Aorta (tissue), 5 donors: ENCODE measurements at regions not wholly inside any gene's neighbourhood (a gene's known extent, or its start where the extent isn't known, plus 50 kb on each side); places are given as distances from the start of the nearest gene placed in this dataset.

Experiments
- ATAC-seq: fragments of 200-7000 bp; cut with Tn5 transposase; one replicate; pipeline ENCODE4 v1.9.1; 2022; ENCODE audit warnings: moderate library complexity; ENCODE audit not compliant: low FRiP score
- DNase-seq, 2 donors: peaks; one replicate each; pipeline ENCODE4 v3.0.0-alpha.2; 2020
- H3K27ac ChIP-seq, 2 donors: one replicate each; pipeline ENCODE4 v1.5.1; 2013; ENCODE audit warnings: low read length in 2 of 2, mild to moderate bottlenecking in 2 of 2, moderate library complexity in 2 of 2, control low read depth in 1 of 2, inconsistent platforms in 1 of 2, low read depth in 1 of 2
- H3K27me3 ChIP-seq, 2 donors: one replicate each; pipeline ENCODE4 v1.6.1; 2013; ENCODE audit warnings: control low read depth in 1 of 2, low read length in 1 of 2, mild to moderate bottlenecking in 1 of 2, moderate library complexity in 1 of 2; ENCODE audit not compliant: insufficient read depth in 2 of 2, control insufficient read depth in 1 of 2
- H3K36me3 ChIP-seq, 2 donors: one replicate each; pipeline ENCODE4 v1.6.1; 2013; ENCODE audit warnings: control low read depth in 1 of 2, low read length in 1 of 2, mild to moderate bottlenecking in 1 of 2; ENCODE audit not compliant: insufficient read depth in 2 of 2, control insufficient read depth in 1 of 2
- H3K4me1 ChIP-seq, 2 donors: one replicate each; pipeline ENCODE4 v1.6.1; 2013; ENCODE audit warnings: low read length in 2 of 2, control low read depth in 1 of 2, mild to moderate bottlenecking in 1 of 2, moderate library complexity in 1 of 2; ENCODE audit not compliant: insufficient read depth in 2 of 2, control insufficient read depth in 1 of 2
- H3K4me3 ChIP-seq, 2 donors: one replicate each; pipeline ENCODE4 v1.5.1; 2013; ENCODE audit warnings: low read length in 2 of 2, control low read depth in 1 of 2, mild to moderate bottlenecking in 1 of 2
- H3K9me3 ChIP-seq: one replicate; pipeline ENCODE4 v1.6.1; 2013; ENCODE audit warnings: mild to moderate bottlenecking, low read length; ENCODE audit not compliant: control insufficient read depth
- WGBS, 2 donors: extraction: QIAGEN DNeasy Blood & Tissue Kit; methylation state at CpG; one replicate each; pipeline ENCODE4 v1.1.7; 2013; 5-methylcytosine and 5-hydroxymethylcytosine counted together
- intact Hi-C, 2 donors: fragments of 100-400 bp; cut with DNase I; formaldehyde crosslinking; loops; one replicate each; pipeline versions ENCODE4 v1.14.2 to v1.15.0; 2022
- donor health status: healthy with polysubstance abuse.
- donor health status: Bipolar disorder and iron deficiency.
- donor health status: DM: no; HTN: no; CAD: no.
- donor health status: DM: no; HTN: no; CAD: no.
- donor health status: DM: yes; HTN: yes; CAD: no.

DNA sequence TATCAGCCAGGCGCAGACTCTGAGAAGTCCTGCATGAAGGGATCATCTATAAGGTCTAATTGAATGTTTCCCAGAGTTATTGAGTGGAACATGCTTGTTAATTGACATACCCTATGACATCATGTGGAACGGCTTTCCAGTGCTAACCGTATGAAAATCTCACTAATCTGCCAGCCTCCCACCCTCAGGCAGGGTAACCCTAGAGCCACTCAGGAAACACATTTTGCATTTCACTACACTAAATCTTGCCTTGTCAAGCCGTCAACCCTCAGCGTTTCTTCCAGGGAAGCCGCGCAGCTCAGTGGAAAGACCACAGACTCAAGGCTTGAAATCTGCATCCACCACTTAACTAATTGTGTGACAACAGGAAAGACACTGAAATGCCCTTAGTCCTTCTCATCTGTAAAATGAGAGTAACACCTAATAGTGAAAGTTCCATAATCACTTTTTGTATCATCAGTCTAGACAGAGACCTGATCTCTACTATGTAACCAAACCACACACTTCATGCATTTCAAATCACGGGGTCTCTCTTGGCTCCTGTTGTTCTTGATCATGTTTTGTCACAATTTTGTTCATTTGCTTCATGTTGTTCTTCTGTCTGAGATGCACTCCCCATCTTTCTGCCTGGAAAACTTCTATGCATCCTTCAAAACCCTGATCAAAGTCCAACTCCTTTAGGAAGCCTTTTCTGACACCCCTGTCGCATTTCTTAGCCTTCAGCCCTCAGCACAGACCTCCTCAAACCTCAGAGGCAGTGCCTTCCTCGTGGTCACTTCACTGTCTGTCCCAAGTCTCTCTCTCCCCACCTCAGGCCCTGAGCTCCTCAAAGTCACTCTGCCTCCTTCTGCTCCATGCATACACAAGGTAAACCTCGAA lies 246.5 kb downstream of the TOMM20 start:
- DNase-seq (peak in 1 of 2 donors; percentile 20), ATAC-seq (no peak)
- H3K9me3 ChIP-seq: no peaks in the 10 kb centered on the region
- H3K4me3 ChIP-seq: no peak overlapping the region
- WGBS, 2 donors: 82 to 83% methylated on average over 11 of the region's 11 CpGs
- H3K36me3 ChIP-seq: no peaks in the 10 kb centered on the region
- no peak overlapping the region for H3K27ac ChIP-seq
- intact Hi-C loops: no loop called here
- no peaks in the 10 kb centered on the region for H3K4me1 ChIP-seq
- no peaks in the 10 kb centered on the region for H3K27me3 ChIP-seq

- 86 to 90% methylated on average over 9 of the region's 9 CpGs for WGBS, 2 donors
- ATAC-seq (no peak), DNase-seq (no peak)
- H3K4me3 ChIP-seq: no peak overlapping the region
- no peaks in the 10 kb centered on the region for H3K27me3 ChIP-seq
- no peaks in the 10 kb centered on the region for H3K9me3 ChIP-seq
- intact Hi-C loops: no loop called here
- no peaks in the 10 kb centered on the region for H3K4me1 ChIP-seq
- no peaks in the 10 kb centered on the region for H3K36me3 ChIP-seq
- no peak overlapping the region for H3K27ac ChIP-seq
Observed at GRCh38 chr1:234879147-234880080, 249.2 kb downstream of the TOMM20 start.

DNA sequence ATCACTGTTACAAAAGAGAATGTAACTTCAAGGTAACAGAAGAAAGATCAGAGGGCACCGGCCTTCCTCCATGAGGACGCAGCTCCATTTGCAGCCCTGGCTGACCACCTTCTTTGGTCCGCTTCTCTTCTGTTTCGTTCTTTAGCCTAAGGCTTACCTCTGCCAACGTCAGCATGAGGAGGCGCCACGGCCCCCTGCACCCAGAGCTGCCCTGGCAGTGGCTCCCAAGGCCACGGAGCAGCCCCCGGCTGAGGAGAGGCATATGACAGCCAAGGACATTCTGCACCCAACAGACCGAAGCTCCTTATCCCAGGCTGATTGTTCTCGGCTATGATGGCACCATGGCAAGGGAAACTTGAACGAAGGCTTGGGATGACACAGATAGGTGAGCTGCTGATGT lies 250.3 kb downstream of the TOMM20 start:
- H3K9me3 ChIP-seq: no peaks in the 10 kb centered on the region
- no peaks in the 10 kb centered on the region for H3K4me1 ChIP-seq
- whole genome bisulfite sequencing, 2 donors: 88 to 90% methylated on average over 12 of the region's 12 CpGs
- peak in 1 of 2 donors; percentile 50 for DNase-seq
- no peaks in the 10 kb centered on the region for H3K27me3 ChIP-seq
- ATAC-seq: no peak
- H3K27ac ChIP-seq: no peak overlapping the region
- no peaks in the 10 kb centered on the region for H3K36me3 ChIP-seq
- H3K4me3 ChIP-seq: no peak overlapping the region
- intact Hi-C loops: no loop called here

GRCh38 chr1:234877761-234878160 lies 250.9 kb downstream of the TOMM20 start:
- intact Hi-C loops: no loop called here

DNA sequence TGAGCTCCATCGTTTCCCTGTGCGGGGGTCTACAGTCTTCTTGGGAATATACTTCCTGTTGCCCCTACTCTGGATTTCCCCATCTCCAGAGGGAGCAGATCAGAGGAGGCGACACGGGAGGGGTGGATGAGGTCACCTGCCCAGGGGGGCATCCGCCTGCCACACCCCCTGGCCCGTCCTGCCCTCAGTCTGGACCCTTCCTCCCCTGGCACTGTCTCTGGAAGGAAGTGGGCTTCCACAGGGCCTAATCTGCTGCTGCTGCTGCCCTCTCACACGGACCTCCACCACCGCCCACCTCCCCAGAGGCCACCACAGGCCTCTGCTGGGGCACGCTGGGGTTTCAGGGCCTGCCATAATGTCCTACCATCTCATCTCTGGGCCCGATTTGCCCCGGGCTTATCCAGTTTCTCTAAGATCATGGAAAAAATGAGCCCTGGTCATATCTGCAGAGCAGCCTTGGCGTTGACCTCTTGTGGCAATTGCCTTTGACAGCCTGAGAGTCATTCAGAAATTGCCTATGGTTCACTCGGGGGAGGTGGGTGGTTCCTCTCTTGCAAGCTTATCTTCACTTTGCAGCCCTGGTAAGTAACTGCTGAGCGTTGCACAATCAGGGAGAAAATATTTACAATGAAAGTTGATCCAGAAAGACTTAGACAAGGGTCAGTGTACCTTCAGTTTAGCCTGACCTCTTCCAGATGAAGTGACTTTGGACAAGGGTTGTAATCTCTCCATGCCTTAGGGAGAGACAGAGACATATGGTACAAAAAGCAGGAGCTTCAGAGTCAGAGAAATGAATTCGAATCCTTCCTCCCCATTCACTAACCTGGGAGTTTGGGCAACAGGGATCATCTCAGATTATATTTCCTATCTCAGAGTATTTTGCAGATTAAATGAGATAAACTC lies 252.4 kb downstream of the TOMM20 start:
- WGBS, 2 donors: 82 to 84% methylated on average over 15 of the region's 15 CpGs
- no peaks in the 10 kb centered on the region for H3K9me3 ChIP-seq
- H3K27me3 ChIP-seq: no peaks in the 10 kb centered on the region
- peak; percentile 65 for ATAC-seq
- no peak overlapping the region for H3K4me3 ChIP-seq
- intact Hi-C loops: no loop called here
- peak in 1 of 2 donors; percentile 44 for DNase-seq
- H3K4me1 ChIP-seq: no peaks in the 10 kb centered on the region
- H3K27ac ChIP-seq: no peak overlapping the region
- H3K36me3 ChIP-seq: no peaks in the 10 kb centered on the region

More at GRCh38 chr1:234877761-234878160, 250.9 kb downstream of the TOMM20 start:
- ATAC-seq (no peak), DNase-seq (peak in 1 of 2 donors; percentile 39)
- Histone ChIP-seq H3K27me3 (no peaks in the 10 kb centered on the region), H3K27ac (no peak overlapping the region), H3K4me1 (no peaks in the 10 kb centered on the region), H3K36me3 (no peaks in the 10 kb centered on the region), H3K4me3 (no peak overlapping the region), H3K9me3 (no peaks in the 10 kb centered on the region)
- WGBS, 2 donors: 97 to 99% methylated on average over 7 of the region's 7 CpGs

- H3K27me3 ChIP-seq: no peaks in the 10 kb centered on the region
- ATAC-seq (no peak), DNase-seq (peak in 1 of 2 donors; percentile 65)
- H3K27ac ChIP-seq: no peak overlapping the region
- H3K4me3 ChIP-seq: no peak overlapping the region
- intact Hi-C loops: no loop called here
- H3K4me1 ChIP-seq: no peaks in the 10 kb centered on the region
- 94 to 96% methylated on average over 17 of the region's 17 CpGs for WGBS, 2 donors
- no peaks in the 10 kb centered on the region for H3K9me3 ChIP-seq
- no peaks in the 10 kb centered on the region for H3K36me3 ChIP-seq
Observed at GRCh38 chr1:234875328-234875952, 253.2 kb downstream of the TOMM20 start.

DNA sequence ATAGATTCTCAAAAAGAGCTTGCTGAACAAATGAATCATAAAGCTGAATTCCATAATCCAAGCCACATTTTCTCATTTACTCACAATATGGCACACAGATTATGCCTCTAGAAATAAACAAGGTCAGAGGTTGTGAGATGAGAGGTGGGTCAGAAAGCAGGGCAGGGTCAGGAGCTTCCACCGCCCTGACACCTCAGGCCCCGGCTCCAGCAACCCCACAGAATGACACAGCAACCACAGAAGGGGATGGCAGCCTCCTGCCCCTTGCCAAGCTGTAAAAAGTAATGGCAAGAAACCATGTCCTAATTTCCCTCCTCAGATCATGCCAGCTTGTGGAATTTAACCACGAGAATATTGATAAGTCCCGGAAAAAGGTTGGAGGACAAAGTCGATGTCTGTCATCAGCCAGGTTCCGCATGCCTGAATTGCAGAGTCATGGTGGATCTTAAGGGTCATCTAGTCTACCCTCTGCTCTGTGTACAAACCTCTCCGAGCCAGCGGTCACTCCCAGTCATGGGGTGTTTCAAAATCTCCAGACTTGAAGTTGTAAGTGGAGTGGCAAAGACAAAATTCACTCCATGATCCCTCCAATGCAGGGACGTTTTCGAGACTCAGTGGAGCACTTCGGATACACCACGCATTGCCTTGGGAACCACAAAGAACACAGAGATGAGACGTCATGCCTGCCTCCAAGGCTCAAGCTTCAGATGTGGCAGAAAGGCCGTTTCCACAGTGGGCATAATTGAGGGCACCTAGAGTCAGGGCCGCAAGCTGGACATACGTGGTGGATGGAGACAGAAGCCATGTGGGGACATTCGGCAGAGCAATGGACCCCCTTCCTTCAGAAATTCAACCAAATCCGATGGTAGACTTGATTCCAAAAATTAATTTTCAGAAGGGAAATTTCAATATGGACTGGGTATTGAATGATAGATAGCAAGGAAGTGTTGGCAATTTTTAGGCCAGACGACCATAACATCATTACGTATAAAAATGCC lies 254.0 kb downstream of the TOMM20 start:
- intact Hi-C loops: no loop called here
- no peak overlapping the region for H3K4me3 ChIP-seq
- no peaks in the 10 kb centered on the region for H3K27me3 ChIP-seq
- no peaks in the 10 kb centered on the region for H3K9me3 ChIP-seq
- no peaks in the 10 kb centered on the region for H3K4me1 ChIP-seq
- DNase-seq: peak in 1 of 2 donors; percentile 57
- WGBS, 2 donors: 91 to 93% methylated on average over 20 of the region's 20 CpGs
- H3K27ac ChIP-seq: no peak overlapping the region
- no peaks in the 10 kb centered on the region for H3K36me3 ChIP-seq
- no peak for ATAC-seq
